ENCODE measurements at regions not wholly inside any gene's neighbourhood (a gene's known extent, or its start where the extent isn't known, plus 50 kb on each side); places are given as distances from the start of the nearest gene placed in this dataset.
A peak's percentile ranks its signal among the peaks of the same experiment; 100 is the strongest.

GRCh38 chr14:34931206-34931605, 51.6 kb upstream of the SRP54 start:
- peak; percentile 2 to 21 for DNase-seq (ENCODE audit: low read depth in 2 of 2)

GRCh38 chr14:34930591-34931091, 52.2 kb upstream of the SRP54 start:
- peak in 1 of 2 donors; percentile 8 for DNase-seq (ENCODE audit: low read depth in 2 of 2)

- DNase-seq (ENCODE audit: low read depth in 2 of 2), result no peak
Observed at GRCh38 chr14:34926552-34926951, 51.4 kb upstream of the BAZ1A start.
